Lower leg skin (tissue), 4 donors: ENCODE measurements at regions not wholly inside any gene's neighbourhood (a gene's known extent, or its start where the extent isn't known, plus 50 kb on each side); places are given as distances from the start of the nearest gene placed in this dataset.

ENCODE experiments used
- DNase-seq, 2 donors: peaks; one replicate each; pipeline ENCODE4 v3.0.0-alpha.2; 2019; ENCODE audit warnings: low spot score in 2 of 2
- H3K4me3 ChIP-seq: fragments of 200-600 bp; sonication (generic); 2 replicates; pipeline ENCODE4 v1.5.1; 2017; ENCODE audit warnings: mild to moderate bottlenecking, low read depth; ENCODE audit not compliant: poor library complexity, severe bottlenecking
- CTCF ChIP-seq, 3 donors: fragments of 450-650 bp; IDR thresholded peaks; one replicate each; pipeline ENCODE4 v1.5.1; 2016; ENCODE audit warnings: antibody characterized with exemption in 3 of 3, mild to moderate bottlenecking in 3 of 3, moderate library complexity in 2 of 3
- POLR2A ChIP-seq, 2 donors: fragments of 450-650 bp; IDR thresholded peaks; one replicate each; pipeline ENCODE4 v1.6.1; 2016 to 2017; ENCODE audit warnings: antibody characterized with exemption in 2 of 2, mild to moderate bottlenecking in 1 of 2, moderate library complexity in 1 of 2
- WGBS, 2 donors: methylation state at CpG; one replicate each; pipeline ENCODE4 v1.1.5; 2018; 5-methylcytosine and 5-hydroxymethylcytosine counted together
- intact Hi-C: fragments of 100-400 bp; cut with DNase I; formaldehyde crosslinking; loops from one replicate; pipeline ENCODE4 v1.15.0; 2023; ENCODE audit warnings: low total_unique reads

DNA sequence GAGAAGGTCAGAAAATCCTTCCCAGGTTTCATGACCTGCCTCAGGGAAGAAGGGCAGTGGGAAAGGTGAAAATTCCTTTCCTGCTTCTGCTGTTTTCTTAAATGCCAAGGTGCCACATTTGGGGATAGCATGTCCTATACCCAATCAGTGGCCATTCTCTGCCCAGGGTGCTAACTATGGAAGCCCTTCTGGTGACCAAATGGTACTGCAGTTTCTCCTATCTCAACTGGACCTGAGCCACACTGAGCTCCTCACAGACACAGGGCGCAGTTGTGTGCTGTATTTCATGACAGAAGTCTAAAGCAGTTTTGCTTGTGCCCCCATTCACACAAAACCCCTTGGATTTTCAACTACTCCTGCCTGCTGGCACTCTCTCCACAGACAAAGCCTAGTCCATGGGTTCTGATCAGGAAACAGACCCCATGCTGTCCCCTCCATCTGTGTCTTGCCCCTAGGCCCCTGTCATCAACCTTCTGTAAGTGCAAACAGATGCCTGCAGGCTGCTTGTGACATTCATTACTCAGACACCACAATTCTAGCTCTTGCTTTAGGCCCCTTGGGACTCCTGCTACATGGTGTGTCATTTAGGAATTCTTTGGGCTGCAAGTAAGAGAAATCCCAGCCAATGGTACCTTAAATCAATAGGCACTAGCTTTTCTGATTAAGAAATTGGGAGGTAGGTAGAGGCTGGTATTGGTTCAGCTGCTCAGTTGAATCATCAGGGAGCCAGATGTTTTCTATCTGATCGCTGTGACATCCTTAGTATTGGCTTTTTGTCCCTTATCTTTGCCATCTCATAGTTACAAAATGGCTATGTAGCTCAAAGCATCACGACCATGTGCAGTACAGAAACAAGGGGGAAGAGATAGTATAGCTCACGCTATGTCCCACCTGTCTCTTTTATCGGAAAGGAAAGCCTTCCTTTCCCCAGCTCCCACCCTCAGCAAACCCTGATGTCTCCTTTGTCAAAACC is 147.8 kb downstream of the CD83 start:
- 84 to 91% methylated on average over 5 of the region's 5 CpGs for WGBS, 2 donors
- H3K4me3 ChIP-seq: no peak overlapping the region
- TF ChIP-seq CTCF (IDR thresholded peaks at IDR 0.05): no peak
- no peak for TF ChIP-seq POLR2A (IDR thresholded peaks at IDR 0.05)
- peak in 1 of 2 donors; percentile 23 for DNase-seq
- intact Hi-C loops: no loop called here

GRCh38 chr6:14266266-14266665 is 148.7 kb downstream of the CD83 start:
- intact Hi-C loops: no loop called here
- no peak for DNase-seq
- H3K4me3 ChIP-seq: no peak overlapping the region
- WGBS, 2 donors: 86 to 92% methylated on average over 2 of the region's 2 CpGs
- TF ChIP-seq CTCF (IDR thresholded peaks at IDR 0.05) (no peak), POLR2A (IDR thresholded peaks at IDR 0.05) (no peak)

GRCh38 chr6:14267885-14268660 is 150.5 kb downstream of the CD83 start:
- no peak for DNase-seq
- TF ChIP-seq CTCF (IDR thresholded peaks at IDR 0.05) (no peak), POLR2A (IDR thresholded peaks at IDR 0.05) (no peak)
- no peak overlapping the region for H3K4me3 ChIP-seq
- intact Hi-C loops: no loop called here
- 93 to 97% methylated on average over 9 of the region's 9 CpGs for WGBS, 2 donors

- no peak for DNase-seq
- no peak overlapping the region for H3K4me3 ChIP-seq
- no peak for TF ChIP-seq CTCF (IDR thresholded peaks at IDR 0.05)
- TF ChIP-seq POLR2A (IDR thresholded peaks at IDR 0.05): no peak
- 83 to 90% methylated on average over 2 of the region's 2 CpGs for WGBS, 2 donors
- intact Hi-C loops: no loop called here
These were observed 151.9 kb downstream of the CD83 start for GRCh38 chr6:14269436-14269835.

DNA sequence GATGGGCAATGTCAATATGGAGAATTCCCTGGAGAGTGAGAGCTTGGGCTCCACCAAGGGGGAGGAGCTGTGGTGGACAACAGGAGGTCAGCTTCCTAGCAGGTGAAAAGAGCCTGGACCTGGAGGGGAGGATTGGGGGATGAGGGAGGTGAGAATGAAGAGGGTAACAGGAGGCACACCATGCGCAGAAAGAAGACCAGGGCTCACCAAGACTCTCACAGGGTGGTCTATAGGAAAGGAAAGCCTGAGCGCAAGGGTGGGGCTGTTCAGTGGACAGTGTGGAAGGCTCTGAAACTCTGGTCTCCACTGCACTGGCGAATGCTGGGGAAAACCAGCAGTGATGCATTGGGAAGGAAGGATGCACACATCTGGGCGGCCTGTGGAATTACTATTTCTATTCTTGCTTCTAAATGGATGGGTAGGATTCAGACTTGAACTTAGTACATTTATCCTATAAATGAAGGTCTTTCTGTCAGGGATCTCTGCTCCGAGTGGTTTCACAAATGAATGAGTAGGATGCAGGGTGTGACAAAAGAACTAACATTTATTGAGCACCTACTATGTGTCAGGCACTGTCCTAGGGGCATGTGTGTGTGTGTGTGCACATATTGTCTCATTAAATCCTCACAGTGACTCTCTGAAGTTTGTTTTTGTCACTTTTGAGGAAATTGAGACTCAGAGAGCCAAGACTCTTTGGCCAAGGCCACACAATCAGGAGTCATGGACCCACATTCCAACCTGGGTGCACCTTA is 152.7 kb downstream of the CD83 start:
- H3K4me3 ChIP-seq: no peak overlapping the region
- TF ChIP-seq CTCF (IDR thresholded peaks at IDR 0.05) (no peak), POLR2A (IDR thresholded peaks at IDR 0.05) (no peak)
- DNase-seq: no peak
- intact Hi-C loops: no loop called here
- 92 to 94% methylated on average over 5 of the region's 5 CpGs for WGBS, 2 donors
